IPS-15b (cell line): ENCODE measurements at regions not wholly inside any gene's neighbourhood (a gene's known extent, or its start where the extent isn't known, plus 50 kb on each side); places are given as distances from the start of the nearest gene placed in this dataset.
A peak's percentile ranks its signal among the peaks of the same experiment; 100 is the strongest.

ENCODE experiments used
- H3K27me3 ChIP-seq: one replicate; pipeline ENCODE4 v1.6.1; 2013; ENCODE audit warnings: low read length; ENCODE audit not compliant: control insufficient read depth, insufficient read depth
- H3K36me3 ChIP-seq: one replicate; pipeline ENCODE4 v1.6.1; 2013; ENCODE audit warnings: low read length; ENCODE audit not compliant: control insufficient read depth, insufficient read depth
- H3K4me1 ChIP-seq: one replicate; pipeline ENCODE4 v1.6.1; 2013; ENCODE audit warnings: mild to moderate bottlenecking, low read length; ENCODE audit not compliant: control insufficient read depth, insufficient read depth
- H3K4me3 ChIP-seq: one replicate; pipeline ENCODE4 v1.5.1; 2013; ENCODE audit warnings: low read depth, low read length
- H3K9ac ChIP-seq: one replicate; pipeline ENCODE4 v1.6.1; 2013; ENCODE audit warnings: low read depth, mild to moderate bottlenecking, low read length
- H3K9me3 ChIP-seq: one replicate; pipeline ENCODE4 v1.6.1; 2013; ENCODE audit warnings: mild to moderate bottlenecking, low read length; ENCODE audit not compliant: control insufficient read depth, insufficient read depth

DNA sequence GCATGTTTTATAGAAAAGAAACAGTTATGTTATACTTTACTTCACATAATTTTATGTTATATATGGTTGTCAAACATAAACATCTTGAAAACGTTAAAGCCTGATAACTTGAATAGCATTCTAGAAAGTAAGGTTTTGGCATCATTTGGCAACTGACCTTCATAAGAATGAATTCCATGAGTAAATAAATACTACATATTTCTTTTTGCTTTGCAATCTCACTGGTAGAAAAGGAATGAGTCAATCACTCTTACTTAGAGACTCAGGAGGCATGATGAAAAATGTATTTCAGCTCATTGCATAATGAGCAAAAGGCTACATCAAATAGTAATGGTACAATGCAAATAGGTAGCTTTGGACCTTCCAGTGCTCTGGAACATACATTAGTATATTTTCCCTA is 1381.9 kb downstream of the EFNB2 start:
- Histone ChIP-seq H3K4me1 (no peaks in the 10 kb centered on the region), H3K27me3 (no peaks in the 10 kb centered on the region), H3K9me3 (no peaks in the 10 kb centered on the region), H3K9ac (no peak overlapping the region), H3K36me3 (no peaks in the 10 kb centered on the region), H3K4me3 (no peak overlapping the region)

DNA sequence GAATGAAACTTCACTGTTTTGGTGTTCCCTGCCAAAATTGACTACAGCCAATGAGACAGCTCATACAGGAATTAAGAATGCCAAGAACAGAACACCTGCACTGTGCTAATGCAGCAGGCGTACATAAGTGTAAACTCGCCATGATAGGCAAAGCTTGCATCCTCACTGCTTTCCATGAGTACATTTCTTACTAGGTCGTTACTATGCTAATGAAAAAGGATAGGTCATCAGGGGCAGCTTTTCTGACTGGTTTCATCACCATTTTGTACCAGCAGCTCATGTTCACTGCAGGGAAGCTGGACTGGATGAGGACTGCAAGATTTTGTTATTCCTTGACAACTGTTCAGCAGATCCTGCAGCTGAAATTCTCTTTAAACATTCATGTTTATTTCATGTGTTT is 1383.8 kb downstream of the EFNB2 start:
- Histone ChIP-seq H3K36me3 (no peaks in the 10 kb centered on the region), H3K9ac (no peak overlapping the region), H3K4me1 (no peaks in the 10 kb centered on the region), H3K9me3 (no peaks in the 10 kb centered on the region), H3K4me3 (no peak overlapping the region), H3K27me3 (no peaks in the 10 kb centered on the region)

DNA sequence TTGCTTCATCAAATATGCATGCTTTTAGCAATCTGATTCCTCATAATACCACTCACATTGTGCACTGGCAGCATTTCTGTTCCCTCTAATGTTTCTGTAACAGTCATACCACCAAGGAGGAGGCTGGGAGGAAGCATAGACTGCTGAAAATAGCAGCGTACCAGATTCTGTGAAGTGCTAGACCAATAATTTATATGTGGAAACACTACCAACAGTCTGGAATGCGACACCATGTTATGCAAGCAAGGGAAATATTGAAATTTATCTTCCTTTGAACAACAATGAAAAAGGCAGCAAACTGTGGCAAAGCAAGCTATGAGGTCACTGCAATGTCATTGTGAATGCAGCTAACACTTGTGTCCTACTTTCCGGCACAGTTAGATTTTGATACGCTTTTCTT is 1388.0 kb downstream of the EFNB2 start:
- H3K9me3 ChIP-seq: no peaks in the 10 kb centered on the region
- H3K36me3 ChIP-seq: no peaks in the 10 kb centered on the region
- H3K4me3 ChIP-seq: no peak overlapping the region
- H3K9ac ChIP-seq: no peak overlapping the region
- no peaks in the 10 kb centered on the region for H3K27me3 ChIP-seq
- H3K4me1 ChIP-seq: no peaks in the 10 kb centered on the region

DNA sequence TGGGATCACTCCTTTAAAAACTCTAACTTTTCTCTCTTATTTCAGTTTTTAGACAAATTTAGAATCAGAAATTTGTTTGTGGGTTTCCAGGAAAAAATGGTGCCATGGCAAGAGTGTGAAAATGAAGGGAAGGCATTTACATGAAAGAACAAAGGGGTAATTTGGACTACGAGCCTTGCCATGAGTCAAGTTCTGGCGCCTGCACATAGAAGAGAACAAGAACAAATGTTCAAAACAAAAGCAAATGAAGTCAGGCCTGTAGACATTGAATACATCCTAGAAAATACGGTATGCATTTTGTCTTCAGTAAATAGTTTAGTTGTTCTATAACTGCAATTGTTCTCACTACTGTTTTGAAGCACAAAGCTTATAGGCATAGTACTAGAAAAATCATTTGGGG is 1390.5 kb downstream of the EFNB2 start:
- H3K9ac ChIP-seq: no peak overlapping the region
- no peak overlapping the region for H3K4me3 ChIP-seq
- no peaks in the 10 kb centered on the region for H3K4me1 ChIP-seq
- H3K36me3 ChIP-seq: no peaks in the 10 kb centered on the region
- no peaks in the 10 kb centered on the region for H3K9me3 ChIP-seq
- no peaks in the 10 kb centered on the region for H3K27me3 ChIP-seq

DNA sequence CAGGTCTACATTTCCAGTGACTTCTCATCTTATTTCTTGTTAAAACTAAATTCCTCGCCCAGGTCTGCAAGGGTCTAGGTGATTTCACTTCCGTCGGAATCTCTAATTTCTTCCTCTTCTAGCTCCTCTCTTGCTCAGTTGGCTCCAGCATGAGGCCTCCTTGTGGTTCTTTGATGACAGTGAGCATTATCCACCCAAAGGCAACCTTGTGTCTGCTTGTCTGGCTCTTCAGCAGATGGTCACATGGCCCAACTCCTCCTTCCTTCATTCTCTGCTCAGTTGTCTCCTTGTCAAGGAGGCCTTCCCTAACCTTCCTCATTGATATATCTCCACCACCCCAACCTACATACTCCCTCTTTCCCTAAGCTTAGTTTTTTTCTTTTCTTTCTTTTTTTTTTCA is 1391.4 kb downstream of the EFNB2 start:
- Histone ChIP-seq H3K9ac (no peak overlapping the region), H3K27me3 (no peaks in the 10 kb centered on the region), H3K36me3 (no peaks in the 10 kb centered on the region), H3K4me3 (no peak overlapping the region), H3K4me1 (no peaks in the 10 kb centered on the region), H3K9me3 (no peaks in the 10 kb centered on the region)

DNA sequence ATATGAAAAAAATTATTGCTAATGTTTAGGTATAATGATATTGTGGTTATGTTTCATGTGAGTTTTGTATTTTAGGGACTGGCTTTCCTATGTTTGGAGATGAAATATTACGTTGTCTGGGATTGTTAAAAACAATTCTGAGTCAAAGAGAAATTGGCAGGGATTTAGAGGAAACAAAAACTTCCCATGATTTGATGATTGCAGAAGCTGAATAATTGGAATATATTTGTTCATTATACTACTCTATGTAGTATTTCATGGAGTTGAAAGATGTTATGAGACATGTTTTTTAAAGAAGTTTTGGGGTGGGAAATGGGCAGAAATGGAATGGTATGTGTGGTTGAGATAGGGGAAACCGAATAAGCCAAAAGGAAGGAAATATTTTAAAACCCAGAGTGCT is 1392.9 kb downstream of the EFNB2 start:
- Histone ChIP-seq H3K9me3 (no peaks in the 10 kb centered on the region), H3K27me3 (no peaks in the 10 kb centered on the region), H3K4me3 (no peak overlapping the region), H3K4me1 (no peaks in the 10 kb centered on the region), H3K9ac (no peak overlapping the region), H3K36me3 (no peaks in the 10 kb centered on the region)

DNA sequence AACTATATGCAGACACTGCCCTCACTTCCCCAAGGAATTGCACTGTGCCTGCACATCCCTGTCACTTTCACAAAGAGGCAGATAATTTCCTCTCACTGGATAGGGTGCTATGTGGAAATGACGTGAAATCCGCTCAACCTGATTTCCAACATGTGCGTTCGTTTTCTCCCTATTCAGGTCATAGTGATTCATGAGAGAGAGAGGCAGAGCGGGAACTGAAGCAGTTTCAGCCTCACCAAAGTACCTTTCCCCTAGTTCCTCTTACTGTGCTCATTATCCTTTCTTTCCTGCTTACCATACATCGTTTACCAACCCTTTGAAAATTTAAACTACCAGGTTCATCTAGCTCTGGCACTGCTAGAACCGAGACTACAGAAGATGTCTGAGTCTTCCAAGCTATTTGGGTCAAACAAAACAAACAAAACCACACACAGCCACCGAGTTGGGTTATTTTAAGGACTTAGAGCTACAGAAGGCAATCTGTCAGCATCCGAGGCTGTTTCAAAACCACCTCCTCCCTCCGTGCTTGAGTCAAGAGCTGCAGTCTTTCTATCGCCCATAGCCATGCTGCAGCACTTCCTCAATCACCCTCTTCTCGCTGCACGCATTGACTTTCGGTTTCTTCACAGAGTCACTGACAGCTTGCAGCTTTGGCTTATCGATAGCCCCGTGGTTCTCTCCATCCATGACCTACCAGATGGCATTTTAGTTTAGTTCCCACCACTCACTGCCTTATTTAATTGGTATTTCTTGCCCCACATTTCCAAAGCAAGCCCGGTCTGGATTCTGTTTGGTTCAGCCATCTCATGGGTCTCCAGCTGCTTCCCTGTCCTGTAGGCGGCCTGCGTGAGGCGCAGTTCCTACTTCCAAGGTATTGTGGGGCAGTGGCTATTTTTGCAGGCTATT is 1395.8 kb downstream of the EFNB2 start:
- Histone ChIP-seq H3K4me3 (peak overlapping the region; percentile 43), H3K9ac (no peak overlapping the region)

DNA sequence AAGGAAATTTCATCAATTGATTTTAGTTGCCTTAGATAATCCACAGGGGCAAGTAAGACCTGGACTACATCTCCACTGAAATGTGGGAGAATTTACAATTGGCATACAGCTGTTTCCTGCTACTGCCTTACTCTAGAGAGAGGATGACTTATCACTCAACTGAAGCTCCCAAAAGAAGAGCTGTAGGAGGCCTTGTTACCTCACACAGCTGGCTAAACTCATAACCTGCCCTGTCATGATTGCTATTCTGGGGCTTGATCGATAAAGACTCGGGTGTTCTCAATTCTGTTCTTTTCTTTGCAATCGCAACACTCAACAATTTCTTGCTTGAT is 1396.4 kb downstream of the EFNB2 start:
- H3K4me1 ChIP-seq: no peaks in the 10 kb centered on the region
- no peaks in the 10 kb centered on the region for H3K27me3 ChIP-seq
- H3K9ac ChIP-seq: no peak overlapping the region
- H3K4me3 ChIP-seq: no peak overlapping the region
- H3K9me3 ChIP-seq: no peaks in the 10 kb centered on the region
- no peaks in the 10 kb centered on the region for H3K36me3 ChIP-seq

More for the DNA sequence above, 1395.8 kb downstream of the EFNB2 start:
- H3K4me1 ChIP-seq: no peaks in the 10 kb centered on the region
- no peaks in the 10 kb centered on the region for H3K9me3 ChIP-seq
- no peaks in the 10 kb centered on the region for H3K36me3 ChIP-seq
- H3K27me3 ChIP-seq: no peaks in the 10 kb centered on the region

DNA sequence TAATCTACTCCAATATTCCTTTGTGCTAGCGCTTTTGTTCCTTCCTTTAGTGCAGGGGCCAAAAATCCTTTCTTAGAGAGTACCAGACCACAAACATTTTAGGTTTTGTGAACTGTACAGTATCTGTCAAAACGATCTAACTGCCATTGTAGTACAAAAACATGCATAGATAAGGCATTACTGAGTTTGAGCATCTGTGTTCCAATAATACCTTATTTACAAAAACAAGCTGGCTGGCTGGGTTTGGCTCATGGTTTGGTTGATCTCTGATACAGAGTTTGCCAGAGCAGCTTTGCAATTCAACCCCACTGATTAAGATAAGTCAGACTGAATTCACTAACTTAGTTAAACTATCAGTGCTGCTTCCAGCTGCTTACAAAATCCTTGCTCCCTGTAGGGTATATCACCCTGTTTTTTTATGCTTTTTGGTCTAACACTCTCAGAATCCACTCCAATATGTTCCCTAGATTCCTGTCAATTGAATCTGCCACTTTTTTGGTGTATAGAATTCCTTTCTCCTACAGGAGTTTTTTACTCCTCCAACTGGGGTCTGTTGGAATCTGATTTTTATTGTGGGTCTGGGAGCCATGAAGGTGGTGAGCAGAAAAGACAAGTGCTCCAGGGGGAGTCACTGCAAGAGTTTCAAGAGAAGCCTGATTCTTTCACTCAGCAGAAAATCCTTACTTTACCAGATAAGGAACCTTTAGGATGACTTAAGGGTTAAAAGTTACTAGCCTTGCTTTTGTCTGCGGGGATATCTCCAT is 1399.4 kb downstream of the EFNB2 start:
- Histone ChIP-seq H3K4me1 (no peaks in the 10 kb centered on the region), H3K36me3 (no peaks in the 10 kb centered on the region), H3K4me3 (no peak overlapping the region), H3K27me3 (no peaks in the 10 kb centered on the region), H3K9ac (no peak overlapping the region), H3K9me3 (no peaks in the 10 kb centered on the region)

DNA sequence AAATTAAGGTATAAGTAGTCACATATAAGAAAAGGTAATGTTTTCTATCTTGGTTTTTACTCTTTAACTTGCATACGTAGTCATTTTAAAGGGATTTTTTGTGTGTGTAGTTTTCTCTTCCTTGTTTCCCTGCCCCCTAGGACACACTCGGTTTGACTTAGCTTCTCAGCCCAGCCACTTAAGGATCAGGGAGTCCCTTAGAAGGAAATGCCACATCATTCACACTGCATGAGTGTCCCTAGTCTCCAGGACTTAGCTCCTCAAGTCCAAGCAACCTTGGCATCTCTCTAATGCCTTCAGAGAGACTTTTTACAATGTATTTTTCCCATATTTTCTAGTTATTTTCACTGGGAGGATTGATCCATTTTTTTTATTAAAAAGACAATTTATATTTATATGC is 1407.7 kb downstream of the EFNB2 start:
- H3K4me1 ChIP-seq: no peaks in the 10 kb centered on the region
- no peak overlapping the region for H3K9ac ChIP-seq
- H3K27me3 ChIP-seq: no peaks in the 10 kb centered on the region
- H3K36me3 ChIP-seq: no peaks in the 10 kb centered on the region
- H3K9me3 ChIP-seq: no peaks in the 10 kb centered on the region
- H3K4me3 ChIP-seq: no peak overlapping the region

DNA sequence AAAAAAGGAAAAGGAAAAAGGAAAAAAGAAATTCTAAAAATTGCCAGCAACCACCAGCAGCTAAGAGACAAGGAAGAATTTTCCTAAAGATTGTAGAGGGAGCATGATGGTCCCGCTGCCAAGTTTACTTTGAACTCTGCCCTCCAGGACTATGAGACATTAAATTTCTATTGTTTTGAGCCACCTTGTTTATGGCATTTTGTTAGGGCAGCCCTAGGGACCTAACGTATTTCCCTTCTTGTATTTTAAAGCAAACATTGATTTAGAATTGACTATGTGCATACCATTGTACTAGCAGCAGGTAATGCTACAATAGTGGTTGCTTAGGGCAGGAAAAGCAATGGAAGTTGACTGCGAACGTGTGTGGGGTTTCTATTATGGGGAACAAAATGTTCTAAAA is 1414.2 kb downstream of the EFNB2 start:
- no peaks in the 10 kb centered on the region for H3K4me1 ChIP-seq
- H3K9ac ChIP-seq: no peak overlapping the region
- H3K4me3 ChIP-seq: no peak overlapping the region
- H3K9me3 ChIP-seq: no peaks in the 10 kb centered on the region
- no peaks in the 10 kb centered on the region for H3K36me3 ChIP-seq
- H3K27me3 ChIP-seq: no peaks in the 10 kb centered on the region

DNA sequence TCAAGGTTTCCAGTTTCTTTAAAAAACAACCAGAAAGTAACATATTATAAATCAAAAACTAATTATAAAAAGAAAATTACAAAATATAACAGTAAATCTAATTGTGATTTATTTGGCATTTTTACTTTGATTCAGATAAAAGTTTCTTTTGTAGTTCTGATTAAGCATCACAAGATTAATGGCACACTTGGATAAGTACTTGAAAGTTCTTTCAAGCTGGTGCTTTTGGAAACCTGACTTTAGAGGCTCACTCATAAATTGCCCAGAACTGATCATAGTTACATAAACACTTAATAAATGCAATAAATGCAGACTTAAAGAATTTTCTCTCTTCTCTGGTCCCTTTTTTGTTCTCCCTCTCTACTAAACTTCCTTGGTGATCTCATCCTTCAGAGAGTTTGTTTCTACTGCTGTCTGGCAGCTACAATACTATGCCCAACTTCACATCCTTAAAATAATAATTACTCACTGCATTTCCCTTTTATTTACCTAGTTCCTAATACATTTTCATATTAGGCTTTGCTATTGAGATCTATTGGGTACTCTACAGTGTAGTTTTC is 1417.0 kb downstream of the EFNB2 start:
- H3K4me1 ChIP-seq: no peaks in the 10 kb centered on the region
- no peak overlapping the region for H3K9ac ChIP-seq
- no peaks in the 10 kb centered on the region for H3K36me3 ChIP-seq
- no peaks in the 10 kb centered on the region for H3K9me3 ChIP-seq
- no peak overlapping the region for H3K4me3 ChIP-seq
- no peaks in the 10 kb centered on the region for H3K27me3 ChIP-seq
